Endodermal cell (in vitro differentiated cells): ENCODE measurements at regions not wholly inside any gene's neighbourhood (a gene's known extent, or its start where the extent isn't known, plus 50 kb on each side); places are given as distances from the start of the nearest gene placed in this dataset.

Experiments
- DNase-seq: peaks from one replicate; pipeline ENCODE4 v3.0.0-alpha.2; 2017
- H3K27ac ChIP-seq: 2 replicates; pipeline ENCODE4 v1.5.1; 2013; ENCODE audit warnings: mild to moderate bottlenecking, low read depth, low read length, moderate library complexity
- H3K27me3 ChIP-seq: 2 replicates; pipeline ENCODE4 v1.6.1; 2013; ENCODE audit warnings: mild to moderate bottlenecking, low read length, moderate library complexity; ENCODE audit not compliant: insufficient read depth, control insufficient read depth, poor library complexity, severe bottlenecking
- H3K36me3 ChIP-seq: 2 replicates; pipeline ENCODE4 v1.7.0; 2013; ENCODE audit warnings: mild to moderate bottlenecking, low read length, moderate library complexity; ENCODE audit not compliant: control insufficient read depth, insufficient read depth
- H3K4me1 ChIP-seq: one replicate; pipeline ENCODE4 v1.7.0; 2013; ENCODE audit warnings: low read length; ENCODE audit not compliant: control insufficient read depth, insufficient read depth
- H3K4me3 ChIP-seq: 2 replicates; pipeline ENCODE4 v1.5.1; 2013; ENCODE audit warnings: mild to moderate bottlenecking, low read length, moderate library complexity
- H3K9ac ChIP-seq: 2 replicates; pipeline ENCODE4 v1.6.1; 2013; ENCODE audit warnings: mild to moderate bottlenecking, low read length, moderate library complexity; ENCODE audit not compliant: poor library complexity, severe bottlenecking; ENCODE audit errors: extremely low read depth
- H3K9me3 ChIP-seq: 2 replicates; pipeline ENCODE4 v1.6.1; 2013; ENCODE audit warnings: mild to moderate bottlenecking, low read length, moderate library complexity; ENCODE audit not compliant: control insufficient read depth
- H3K27ac Mint-ChIP-seq: 2 replicates; pipeline ENCODE4 v1.8.0; 2020; ENCODE audit warnings: mixed read lengths
- H3K27me3 Mint-ChIP-seq: 2 replicates; pipeline ENCODE4 v1.8.0; 2021; ENCODE audit warnings: mild to moderate bottlenecking, mixed read lengths; ENCODE audit not compliant: insufficient read depth
- H3K36me3 Mint-ChIP-seq: 2 replicates; pipeline ENCODE4 v1.8.0; 2020; ENCODE audit warnings: low read depth, mixed read lengths
- H3K4me1 Mint-ChIP-seq: 2 replicates; pipeline ENCODE4 v1.8.0; 2020; ENCODE audit warnings: mixed read lengths
- H3K4me3 Mint-ChIP-seq: 2 replicates; pipeline ENCODE4 v1.8.0; 2020; ENCODE audit warnings: mild to moderate bottlenecking, moderate library complexity, mixed read lengths
- H3K9me3 Mint-ChIP-seq: 2 replicates; pipeline ENCODE4 v1.8.0; 2020; ENCODE audit warnings: mild to moderate bottlenecking, mixed read lengths
- WGBS, 2 experiments: methylation state at CpG; one replicate each; pipeline versions ENCODE4 v1.1.5 to v1.1.7; 2013; ENCODE audit warnings: missing lambda C conversion rate in 2 of 2, mixed read lengths in 1 of 2; ENCODE audit not compliant: insufficient coverage in 1 of 2, insufficient read length in 1 of 2; 5-methylcytosine and 5-hydroxymethylcytosine counted together
- TF ChIP-seq, protein P1 (sequence below): fragments of 200-600 bp; sonication (generic); conservative IDR thresholded peaks from 2 replicates; pipeline ENCODE4 v1.5.0; 2021; ENCODE audit warnings: antibody characterized with exemption, mild to moderate bottlenecking

DNA sequence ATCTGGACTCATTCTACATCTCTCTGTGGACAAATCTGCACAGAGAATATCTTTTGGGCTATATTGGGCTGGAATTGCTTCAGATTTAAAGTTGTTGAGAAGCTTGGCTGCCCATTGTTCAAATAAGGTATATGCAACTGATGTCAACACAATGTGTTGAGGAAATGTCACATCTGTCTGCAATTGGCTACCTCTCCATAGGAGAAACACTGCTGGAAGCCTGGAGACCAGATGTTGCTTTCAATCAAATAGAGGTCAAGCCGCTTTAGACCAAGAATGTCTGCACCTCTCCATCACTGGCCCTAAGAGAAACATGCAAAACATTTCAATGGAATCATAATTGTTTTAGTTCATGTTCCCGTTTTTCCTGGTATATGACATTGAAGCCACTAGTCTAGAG is 720.2 kb downstream of the SLC4A3 start:
- no peaks in the 10 kb centered on the region for H3K9me3 ChIP-seq
- Mint-ChIP-seq H3K36me3 (no peaks in the 10 kb centered on the region), H3K4me3 (no peak overlapping the region), H3K27me3 (no peaks in the 10 kb centered on the region), H3K27ac (no peak overlapping the region), H3K9me3 (peaks cover 6% of the 10 kb centered on the region), H3K4me1 (no peaks in the 10 kb centered on the region)
- H3K27ac ChIP-seq: no peak overlapping the region
- H3K9ac ChIP-seq: no peak overlapping the region
- H3K4me3 ChIP-seq: no peak overlapping the region
- H3K36me3 ChIP-seq: no peaks in the 10 kb centered on the region
- no peak for DNase-seq
- TF ChIP-seq, protein P1, sequence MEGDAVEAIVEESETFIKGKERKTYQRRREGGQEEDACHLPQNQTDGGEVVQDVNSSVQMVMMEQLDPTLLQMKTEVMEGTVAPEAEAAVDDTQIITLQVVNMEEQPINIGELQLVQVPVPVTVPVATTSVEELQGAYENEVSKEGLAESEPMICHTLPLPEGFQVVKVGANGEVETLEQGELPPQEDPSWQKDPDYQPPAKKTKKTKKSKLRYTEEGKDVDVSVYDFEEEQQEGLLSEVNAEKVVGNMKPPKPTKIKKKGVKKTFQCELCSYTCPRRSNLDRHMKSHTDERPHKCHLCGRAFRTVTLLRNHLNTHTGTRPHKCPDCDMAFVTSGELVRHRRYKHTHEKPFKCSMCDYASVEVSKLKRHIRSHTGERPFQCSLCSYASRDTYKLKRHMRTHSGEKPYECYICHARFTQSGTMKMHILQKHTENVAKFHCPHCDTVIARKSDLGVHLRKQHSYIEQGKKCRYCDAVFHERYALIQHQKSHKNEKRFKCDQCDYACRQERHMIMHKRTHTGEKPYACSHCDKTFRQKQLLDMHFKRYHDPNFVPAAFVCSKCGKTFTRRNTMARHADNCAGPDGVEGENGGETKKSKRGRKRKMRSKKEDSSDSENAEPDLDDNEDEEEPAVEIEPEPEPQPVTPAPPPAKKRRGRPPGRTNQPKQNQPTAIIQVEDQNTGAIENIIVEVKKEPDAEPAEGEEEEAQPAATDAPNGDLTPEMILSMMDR: no peak
- no peaks in the 10 kb centered on the region for H3K4me1 ChIP-seq
- H3K27me3 ChIP-seq: no peaks in the 10 kb centered on the region
- 94 to 95% methylated on average over 2 of the region's 2 CpGs for WGBS, 2 experiments

DNA sequence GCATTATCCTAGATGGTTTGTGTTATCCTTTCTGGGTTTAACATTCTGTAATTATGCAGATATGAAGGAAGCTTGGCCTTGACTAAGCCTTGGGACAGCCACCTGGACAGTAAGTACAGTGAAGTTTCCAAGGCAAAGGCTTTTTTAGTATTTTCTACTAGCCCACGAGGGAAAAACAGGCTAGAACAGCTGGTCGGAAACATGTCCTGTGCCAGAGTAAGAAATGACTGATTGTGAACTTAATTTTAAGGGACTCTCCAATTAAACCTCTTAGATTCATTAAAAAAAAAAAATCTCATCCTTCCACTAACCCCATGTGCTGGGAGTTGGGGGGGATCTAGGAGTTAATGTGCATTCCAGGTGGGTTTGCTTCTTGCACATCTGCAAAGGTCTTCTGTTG is 720.8 kb downstream of the SLC4A3 start:
- Histone ChIP-seq H3K27me3 (no peaks in the 10 kb centered on the region), H3K36me3 (no peaks in the 10 kb centered on the region), H3K9me3 (no peaks in the 10 kb centered on the region), H3K27ac (no peak overlapping the region), H3K9ac (no peak overlapping the region), H3K4me3 (no peak overlapping the region), H3K4me1 (no peaks in the 10 kb centered on the region)
- Mint-ChIP-seq H3K4me1 (no peaks in the 10 kb centered on the region), H3K9me3 (peaks cover 1% of the 10 kb centered on the region), H3K27ac (no peak overlapping the region), H3K4me3 (no peak overlapping the region), H3K36me3 (no peaks in the 10 kb centered on the region), H3K27me3 (no peaks in the 10 kb centered on the region)
- TF ChIP-seq, protein P1: no peak
- DNase-seq: no peak
- WGBS, 2 experiments: 87% methylated on average over 2 of the region's 2 CpGs; no CpG with 5 or more reads in 1 of the 2 experiments

DNA sequence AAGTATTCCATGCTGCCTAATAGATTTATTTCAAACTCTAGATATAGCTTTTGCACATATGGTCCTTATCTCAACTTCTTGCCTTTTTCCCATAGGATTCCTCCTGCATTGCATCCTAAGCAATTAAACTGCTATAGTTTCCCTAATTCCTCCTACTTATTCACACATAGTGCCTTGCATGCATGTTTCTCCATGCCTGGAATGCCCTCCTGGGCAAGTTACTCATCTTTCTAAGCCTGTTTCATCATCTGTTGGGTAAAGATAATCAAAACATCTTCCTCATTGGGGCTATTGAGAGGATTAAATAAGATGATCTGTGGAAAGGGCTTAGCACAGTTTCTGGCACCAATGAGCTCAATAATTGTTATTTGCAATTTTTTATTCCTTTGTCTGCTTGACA is 726.5 kb downstream of the SLC4A3 start:
- H3K4me3 Mint-ChIP-seq: no peak overlapping the region

More for the DNA sequence above, 726.5 kb downstream of the SLC4A3 start:
- no peaks in the 10 kb centered on the region for H3K27me3 ChIP-seq
- H3K4me3 ChIP-seq: no peak overlapping the region
- TF ChIP-seq, protein P1: no peak
- Mint-ChIP-seq H3K27ac (no peak overlapping the region), H3K4me1 (no peaks in the 10 kb centered on the region), H3K9me3 (no peaks in the 10 kb centered on the region), H3K36me3 (no peaks in the 10 kb centered on the region), H3K27me3 (no peaks in the 10 kb centered on the region)
- no peak for DNase-seq
- H3K36me3 ChIP-seq: no peaks in the 10 kb centered on the region
- H3K9me3 ChIP-seq: no peaks in the 10 kb centered on the region
- no peak overlapping the region for H3K9ac ChIP-seq
- no peaks in the 10 kb centered on the region for H3K4me1 ChIP-seq
- H3K27ac ChIP-seq: no peak overlapping the region
